SKM-1 (cell line): ENCODE measurements at regions not wholly inside any gene's neighbourhood (a gene's known extent, or its start where the extent isn't known, plus 50 kb on each side); places are given as distances from the start of the nearest gene placed in this dataset.
"Not testable (repeated sequence)": the region's sequence is repeated elsewhere in the genome, so short reads cannot be mapped to it uniquely, and the experiment has no call there.

Experiments used
- DNase-seq: peaks from one replicate; lab custom pipeline; 2025; ENCODE audit not compliant: unreplicated experiment; lab: John Stamatoyannopoulos, UW

GRCh38 chr7:118777308-118777707, 552.8 kb downstream of the ANKRD7 start:
- DNase-seq, result no peak

- DNase-seq, result no peak
Measured at GRCh38 chr7:118792682-118793081, 568.2 kb downstream of the ANKRD7 start.

DNA sequence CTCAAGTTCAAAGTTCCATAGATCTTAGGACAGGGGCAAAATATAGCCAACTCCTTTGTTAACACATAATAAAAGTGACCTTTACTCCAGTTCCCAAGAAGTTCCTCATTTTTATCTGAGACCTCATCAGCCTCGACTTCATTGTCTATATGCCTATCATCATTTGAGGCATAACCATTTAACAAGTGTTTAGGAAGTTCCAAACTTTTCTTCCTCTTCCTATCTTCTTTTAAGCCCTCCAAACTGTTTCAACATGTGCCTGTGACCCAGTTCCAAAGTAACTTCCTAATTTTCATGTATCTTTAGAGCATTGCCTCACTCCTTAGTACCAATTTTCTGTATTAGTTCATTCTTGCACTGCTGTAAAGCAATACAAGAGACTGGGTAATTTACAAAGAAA, 569.1 kb downstream of the ANKRD7 start:
- peak; percentile 60 for DNase-seq

- no peak for DNase-seq
Measured at GRCh38 chr7:118794419-118794818, 569.9 kb downstream of the ANKRD7 start.

GRCh38 chr7:118801366-118801765, 576.9 kb downstream of the ANKRD7 start:
- no peak for DNase-seq

DNA sequence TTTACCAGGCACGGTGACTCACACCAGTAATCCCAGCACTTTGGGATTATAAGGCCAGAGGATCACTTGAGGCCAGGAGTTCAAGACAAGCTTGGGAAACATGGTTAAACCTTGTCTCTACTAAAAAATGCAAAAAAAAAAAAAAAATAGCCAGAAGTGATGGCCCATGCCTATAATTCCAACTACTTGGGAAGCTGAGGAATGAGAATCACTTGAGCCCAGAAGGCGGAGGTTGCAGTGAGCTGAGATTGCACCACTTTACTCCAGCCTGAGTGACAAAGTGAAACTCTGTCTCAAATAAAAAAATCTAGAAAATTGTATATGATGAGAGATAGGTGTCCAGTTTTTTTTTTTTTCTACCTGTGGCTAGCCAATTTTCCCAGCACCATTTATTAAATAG, 578.2 kb downstream of the ANKRD7 start:
- no peak for DNase-seq

- DNase-seq, result no peak
Measured at GRCh38 chr7:118826246-118826645, 601.7 kb downstream of the ANKRD7 start.

DNA sequence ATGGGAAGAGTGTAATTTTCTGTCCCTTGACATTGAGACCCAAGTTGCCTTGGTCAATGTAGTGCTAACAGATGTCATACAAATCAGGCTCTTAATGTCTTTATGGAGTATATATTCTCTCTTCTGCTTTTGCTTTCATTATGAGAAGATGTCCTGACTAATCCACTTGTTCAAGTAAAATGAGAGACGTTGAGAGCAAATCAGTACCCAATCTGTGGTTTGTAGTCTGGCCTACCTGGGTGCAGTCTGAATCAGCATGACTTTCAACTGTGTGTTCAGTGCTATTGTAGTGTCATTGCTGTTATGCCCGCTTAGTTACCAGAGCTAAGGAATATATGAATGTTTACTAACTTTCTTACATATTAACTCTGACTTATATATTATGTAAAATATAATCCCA, 612.4 kb downstream of the ANKRD7 start:
- no peak for DNase-seq

- no peak for DNase-seq
Measured at GRCh38 chr7:118839515-118839914, 615.0 kb downstream of the ANKRD7 start.

GRCh38 chr7:118843456-118843855, 619.0 kb downstream of the ANKRD7 start:
- DNase-seq, result no peak

DNA sequence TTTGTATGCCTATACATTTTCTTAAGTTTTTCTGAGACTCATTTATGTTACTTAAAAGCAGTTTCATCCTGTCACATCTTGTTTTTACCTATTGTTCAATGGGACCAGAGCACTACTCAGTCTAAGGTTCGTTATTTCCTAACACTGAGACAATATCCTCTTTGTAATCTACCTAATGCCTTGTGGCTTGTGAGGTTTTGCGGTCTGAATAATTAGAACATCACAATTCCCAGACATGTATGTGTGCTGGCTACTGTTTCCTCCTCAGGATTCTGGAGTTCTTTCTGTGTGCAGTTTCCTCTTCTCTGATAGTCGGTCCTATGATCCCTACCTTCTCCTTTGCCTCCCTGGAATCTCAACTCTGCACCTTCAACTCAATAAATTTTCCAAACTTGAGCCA, 620.2 kb downstream of the ANKRD7 start:
- DNase-seq, result peak; percentile 27

DNA sequence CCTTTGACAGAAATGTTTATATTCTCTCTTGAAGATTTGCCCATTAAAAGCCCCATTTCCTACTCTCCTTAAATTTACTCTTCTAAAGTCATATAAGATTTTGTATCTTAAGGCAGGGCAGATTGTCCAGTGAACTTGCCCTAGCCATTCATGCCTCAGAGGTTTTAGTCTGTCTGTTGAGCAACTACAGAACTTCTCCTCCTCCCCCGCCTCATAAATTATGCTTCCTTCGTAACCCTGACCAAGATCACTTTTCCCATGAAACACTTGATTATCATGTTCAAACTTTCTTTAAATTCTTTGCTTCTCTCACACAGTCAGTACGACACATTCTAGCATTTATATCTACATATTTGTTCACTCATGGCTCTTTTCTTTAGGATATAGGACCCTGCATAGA, 621.3 kb downstream of the ANKRD7 start:
- no peak for DNase-seq

DNA sequence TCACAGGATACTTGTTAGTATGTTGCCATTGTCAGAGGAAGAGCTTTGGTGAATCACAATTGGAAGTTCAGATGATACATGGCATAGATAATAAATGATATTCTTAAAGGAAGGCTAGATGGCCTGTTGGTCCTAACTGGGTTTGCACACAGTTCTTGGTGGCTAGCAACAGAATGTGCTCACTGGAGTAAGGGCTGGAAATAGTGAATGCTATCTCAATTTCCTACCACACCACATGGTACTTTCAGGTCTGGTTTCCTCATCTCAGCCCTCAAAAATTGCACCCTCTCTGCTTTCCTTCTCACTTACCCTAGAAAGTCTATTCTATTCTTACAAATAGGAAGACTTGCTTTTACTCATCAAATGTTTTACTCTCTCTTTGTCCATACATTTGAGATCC, 622.5 kb downstream of the ANKRD7 start:
- no peak for DNase-seq

- no peak for DNase-seq
Measured at GRCh38 chr7:118855290-118855689, 630.8 kb downstream of the ANKRD7 start.

- no peak for DNase-seq
Measured at GRCh38 chr7:118858651-118859149, 634.2 kb downstream of the ANKRD7 start.

- DNase-seq, result no peak
Measured at GRCh38 chr7:118861581-118861980, 637.1 kb downstream of the ANKRD7 start.

DNA sequence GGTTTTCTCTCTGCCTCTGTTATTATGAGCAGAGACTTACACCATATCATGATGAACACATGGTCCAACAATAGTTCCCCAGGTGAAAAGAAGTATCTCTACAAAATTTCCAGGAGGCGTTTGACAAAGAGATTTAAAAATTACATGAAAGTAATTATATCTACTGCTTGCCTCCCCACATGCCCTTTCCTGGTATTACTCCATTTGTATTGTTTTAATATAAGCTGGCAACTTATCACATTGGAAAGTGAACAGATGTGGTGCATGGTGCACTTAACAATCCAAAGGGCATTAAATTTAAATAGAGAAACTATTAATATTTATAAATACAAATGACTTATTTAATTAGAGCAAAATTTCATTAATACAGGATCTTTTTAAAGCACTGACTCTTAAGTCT, 638.2 kb downstream of the ANKRD7 start:
- DNase-seq, result no peak

- no peak for DNase-seq
Measured at GRCh38 chr7:118863966-118864365, 639.5 kb downstream of the ANKRD7 start.

DNA sequence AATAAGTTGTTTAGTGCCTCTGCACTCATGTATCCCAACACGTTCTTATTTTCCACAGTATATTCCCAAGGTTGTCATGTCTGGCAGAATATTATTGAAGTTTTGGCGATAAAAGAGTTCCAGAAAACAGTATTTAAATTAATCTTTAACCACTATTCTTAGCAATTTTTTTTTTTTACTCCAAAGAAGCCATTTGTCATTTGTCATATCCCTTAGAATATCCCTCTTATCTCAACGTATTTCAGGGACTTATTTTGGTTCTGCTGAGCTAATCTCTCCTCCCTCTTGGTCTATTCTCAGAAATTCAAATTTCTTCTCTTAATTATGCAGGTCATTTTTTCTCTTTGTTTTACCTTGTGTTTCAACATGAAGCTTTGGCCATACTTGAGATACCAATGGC, 643.4 kb downstream of the ANKRD7 start:
- no peak for DNase-seq

- not testable (repeated sequence) for DNase-seq
Measured at GRCh38 chr7:118869141-118869540, 644.6 kb downstream of the ANKRD7 start.

- no peak for DNase-seq
Measured at GRCh38 chr7:118870187-118870586, 645.7 kb downstream of the ANKRD7 start.

- DNase-seq, result no peak
Measured at GRCh38 chr7:118872568-118872967, 648.1 kb downstream of the ANKRD7 start.

DNA sequence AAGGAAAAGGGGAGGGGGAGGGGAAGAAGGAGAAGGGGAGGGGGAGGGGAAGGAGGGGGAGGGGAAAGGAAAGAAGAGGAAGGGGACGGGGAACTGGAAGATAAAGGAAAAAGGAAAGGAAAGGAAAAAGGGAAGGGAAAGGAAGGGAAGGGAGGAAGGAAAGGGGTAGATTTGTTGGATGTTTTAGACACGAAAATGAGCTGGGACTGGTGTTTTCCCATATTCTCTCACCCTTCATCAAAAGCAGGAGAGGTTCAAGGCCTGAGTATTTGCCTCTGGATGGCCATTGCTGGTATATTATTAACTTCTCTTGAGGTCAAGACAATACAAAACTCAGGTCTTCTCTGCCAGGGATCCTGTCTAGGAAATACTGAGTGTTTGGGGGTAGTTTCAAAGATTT, 652.7 kb downstream of the ANKRD7 start:
- DNase-seq, result no peak

- no peak for DNase-seq
Measured at GRCh38 chr7:118878336-118878735, 653.8 kb downstream of the ANKRD7 start.
